ENCODE measurements at regions not wholly inside any gene's neighbourhood (a gene's known extent, or its start where the extent isn't known, plus 50 kb on each side); places are given as distances from the start of the nearest gene placed in this dataset.

GRCh38 chr1:170219163-170219562 is 73.4 kb downstream of the NTMT2 start:
- DNase-seq = no peak

DNA sequence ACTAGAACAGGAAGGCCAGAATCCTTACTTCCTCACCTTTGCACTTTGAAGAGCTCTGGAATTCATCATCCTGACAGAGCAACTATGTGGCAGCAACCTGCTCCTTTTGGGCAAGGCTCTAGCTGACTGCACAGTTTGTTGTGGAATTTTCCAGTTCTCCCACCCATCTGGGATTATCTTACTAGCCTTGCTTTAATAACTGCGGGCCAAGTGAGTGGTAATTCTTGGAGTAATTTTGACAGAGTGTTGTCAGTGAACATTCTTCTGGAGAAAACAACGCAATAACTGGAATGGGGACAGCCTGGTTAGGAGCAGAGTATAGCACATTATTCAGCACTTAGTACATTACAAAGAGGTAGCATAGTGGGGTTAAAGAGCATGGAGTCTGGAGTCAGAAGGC is 75.3 kb downstream of the NTMT2 start:
- no peak for DNase-seq

GRCh38 chr1:170221495-170221894 is 75.7 kb downstream of the NTMT2 start:
- DNase-seq = no peak

GRCh38 chr1:170224469-170224868 is 78.7 kb downstream of the NTMT2 start:
- no peak for DNase-seq

GRCh38 chr1:170225781-170226530 is 80.2 kb downstream of the NTMT2 start:
- DNase-seq = no peak

GRCh38 chr1:170226767-170227166 is 81.0 kb downstream of the NTMT2 start:
- DNase-seq = no peak

GRCh38 chr1:170230323-170230722 is 84.6 kb downstream of the NTMT2 start:
- no peak for DNase-seq

DNA sequence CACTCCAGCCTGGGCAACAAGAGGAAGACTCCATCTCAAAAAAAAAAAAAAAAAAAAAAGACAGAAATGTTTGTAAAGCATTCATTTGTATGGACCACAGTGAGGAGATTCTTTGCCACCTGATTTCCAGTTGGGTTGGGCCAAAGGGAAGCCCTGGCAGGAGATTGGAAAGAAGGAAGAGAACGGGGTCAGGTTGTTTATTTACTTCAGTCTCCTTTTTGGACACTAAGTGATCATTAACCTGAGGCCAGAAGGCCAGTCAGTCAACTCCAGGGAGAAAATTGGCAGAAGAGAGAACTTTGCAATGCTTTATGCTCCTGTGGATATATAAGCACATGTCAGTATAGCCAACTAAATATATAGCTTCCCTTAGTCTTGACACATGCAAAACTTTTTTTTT is 85.9 kb downstream of the NTMT2 start:
- no peak for DNase-seq

GRCh38 chr1:170238704-170239391 is 93.1 kb downstream of the NTMT2 start:
- no peak for DNase-seq

DNA sequence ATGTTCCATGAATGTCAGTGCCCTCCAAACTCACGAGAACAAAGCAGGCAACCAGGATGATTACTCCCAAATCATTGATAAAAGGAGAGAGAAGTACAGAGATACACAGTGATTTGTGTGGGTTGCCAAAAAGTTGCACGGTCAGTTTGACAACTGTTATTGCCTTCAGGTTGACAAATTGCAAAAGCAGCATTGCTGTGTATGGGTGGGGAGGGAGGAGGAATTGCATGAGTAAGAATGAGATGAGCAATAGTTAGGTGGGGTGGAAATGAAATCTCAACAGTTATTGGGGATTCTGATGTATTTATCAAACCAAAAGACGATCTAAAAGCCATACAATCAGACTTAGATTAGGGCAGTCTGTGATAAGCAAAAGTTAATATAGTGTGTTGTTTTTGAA is 93.7 kb downstream of the NTMT2 start:
- DNase-seq = no peak

DNA sequence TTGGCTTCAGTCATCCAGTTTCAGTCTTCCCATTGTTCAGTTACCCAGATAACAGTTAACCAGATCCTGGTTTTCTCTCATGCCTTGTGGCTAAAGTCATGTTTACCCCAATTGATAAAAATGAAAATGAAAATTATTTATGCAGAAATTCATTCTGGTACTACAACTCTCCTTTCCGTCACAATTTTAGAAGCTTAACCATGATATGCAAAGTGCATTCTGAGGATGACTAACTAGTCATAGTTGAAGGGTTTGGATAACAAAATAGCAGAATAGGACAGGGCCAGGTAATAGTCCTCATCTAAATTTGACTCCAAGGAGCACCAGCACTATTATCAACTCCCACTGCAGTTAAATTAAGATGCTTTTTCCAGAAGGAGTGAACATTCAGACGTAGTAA is 94.7 kb downstream of the NTMT2 start:
- no peak for DNase-seq

DNA sequence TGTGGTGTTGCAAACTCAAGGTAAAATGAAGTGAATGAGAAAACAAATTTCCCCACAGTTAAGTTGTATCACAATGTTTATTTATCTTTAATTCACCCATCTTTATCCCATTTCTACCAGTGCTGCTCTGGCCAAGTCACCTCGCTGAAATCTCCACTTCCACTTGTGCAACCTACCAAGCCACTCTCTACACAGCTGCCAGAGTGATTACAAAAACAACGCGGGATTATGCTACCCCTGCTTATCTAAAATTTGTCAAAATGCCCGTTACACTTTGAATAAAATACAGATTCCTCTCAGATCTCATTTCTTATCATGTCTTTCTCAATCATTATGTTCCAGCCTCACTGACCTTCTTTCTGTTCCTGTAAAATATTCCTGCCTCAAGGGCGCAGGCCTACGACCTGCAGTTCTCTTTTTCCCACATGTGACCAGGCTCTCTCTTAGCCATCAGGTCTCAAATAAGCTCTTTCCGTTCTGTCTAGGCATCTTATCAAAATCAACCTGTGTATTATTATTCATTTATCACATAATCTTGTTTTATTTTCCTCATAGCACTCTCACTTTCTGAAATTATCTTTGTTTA is 95.6 kb downstream of the NTMT2 start:
- no peak for DNase-seq

DNA sequence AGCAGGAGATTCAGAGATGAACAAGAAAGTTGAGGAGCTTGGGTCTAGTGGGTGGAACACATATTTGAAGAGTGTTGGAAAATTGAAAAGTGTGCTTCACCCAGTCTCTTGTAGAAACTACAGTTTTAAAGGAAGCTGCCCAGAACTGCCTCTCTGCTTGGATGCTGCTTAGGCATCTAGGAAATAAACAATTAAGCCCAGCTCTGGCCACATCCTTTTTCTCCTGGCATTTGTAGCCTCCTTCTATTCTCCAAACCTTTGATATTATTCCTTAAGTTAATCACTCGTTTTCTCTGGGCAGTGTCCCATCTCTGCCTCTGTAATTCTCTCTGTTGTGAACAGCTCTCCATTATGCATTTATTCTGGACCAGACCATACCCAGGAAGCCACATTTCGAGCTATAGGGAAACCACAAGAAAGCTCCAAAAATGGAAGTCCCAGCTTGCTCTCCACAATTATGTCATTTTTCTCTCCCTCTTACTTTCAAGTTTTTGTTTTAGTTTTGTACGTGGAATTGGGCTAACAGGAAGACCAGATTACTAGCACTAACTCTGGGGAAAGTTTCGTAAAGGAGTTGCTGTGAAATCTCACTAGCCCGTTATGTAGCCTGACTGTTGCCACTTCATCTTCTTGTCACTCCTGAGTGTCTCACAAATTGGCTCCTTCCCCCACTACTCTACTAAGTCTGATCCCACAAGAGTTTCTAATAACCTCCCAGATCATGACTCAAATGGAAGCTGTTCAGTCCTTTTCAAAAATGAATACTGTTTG is 102.2 kb downstream of the NTMT2 start:
- DNase-seq = no peak

GRCh38 chr1:170250531-170251276 is 104.9 kb downstream of the NTMT2 start:
- DNase-seq = no peak

GRCh38 chr1:170252851-170253579 is 107.3 kb downstream of the NTMT2 start:
- DNase-seq = no peak

DNA sequence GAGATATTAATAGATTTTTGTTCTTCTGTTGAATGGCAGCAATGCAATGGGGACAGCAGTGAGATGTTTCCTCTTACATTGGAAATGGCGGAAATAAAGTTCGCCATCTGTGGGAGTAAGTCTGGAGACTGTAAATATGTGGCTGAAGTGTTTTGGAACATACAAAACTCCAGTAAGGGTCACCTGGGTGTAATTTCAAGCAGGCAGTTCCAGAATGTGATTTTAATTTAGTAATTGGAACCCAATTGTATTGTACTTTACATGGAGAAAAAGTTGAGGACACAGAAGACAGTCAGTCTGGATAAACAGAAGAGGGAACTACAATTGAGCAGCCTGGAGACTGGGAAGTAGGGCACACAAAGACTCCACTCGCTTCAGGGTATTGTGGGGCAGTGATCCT is 108.6 kb downstream of the NTMT2 start:
- DNase-seq = no peak

GRCh38 chr1:170261669-170262068 is 115.9 kb downstream of the NTMT2 start:
- no peak for DNase-seq

DNA sequence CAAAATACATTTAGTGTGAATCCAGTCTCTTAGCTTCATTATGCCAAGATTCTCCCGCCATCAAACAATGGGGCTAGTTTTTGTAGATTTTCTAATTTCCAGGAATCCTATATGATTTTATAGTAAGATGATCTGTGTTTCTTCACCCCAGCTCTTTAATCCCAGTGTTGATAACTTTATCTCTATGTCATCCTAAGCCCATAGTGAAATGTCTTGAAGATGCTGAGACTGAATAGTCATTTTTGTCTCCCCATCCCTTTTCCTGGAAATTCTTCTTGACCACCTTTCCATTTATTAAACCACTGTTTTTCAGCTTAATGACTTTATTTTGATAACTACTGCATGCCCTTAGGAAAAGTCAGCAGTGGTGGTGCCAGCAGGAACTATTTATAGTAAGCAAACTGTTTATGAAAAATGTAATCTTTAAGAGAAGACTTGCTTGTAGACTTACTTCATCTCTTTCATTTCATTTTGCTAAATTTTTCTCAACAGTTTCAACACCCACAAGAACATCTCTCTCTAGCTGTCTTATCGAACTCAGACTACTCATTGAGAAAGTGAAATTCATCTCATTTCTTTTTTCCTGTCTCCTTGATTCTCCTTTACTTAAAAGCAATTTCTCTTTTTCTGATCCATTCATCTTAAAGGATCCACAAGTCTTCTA is 116.6 kb downstream of the NTMT2 start:
- no peak for DNase-seq

DNA sequence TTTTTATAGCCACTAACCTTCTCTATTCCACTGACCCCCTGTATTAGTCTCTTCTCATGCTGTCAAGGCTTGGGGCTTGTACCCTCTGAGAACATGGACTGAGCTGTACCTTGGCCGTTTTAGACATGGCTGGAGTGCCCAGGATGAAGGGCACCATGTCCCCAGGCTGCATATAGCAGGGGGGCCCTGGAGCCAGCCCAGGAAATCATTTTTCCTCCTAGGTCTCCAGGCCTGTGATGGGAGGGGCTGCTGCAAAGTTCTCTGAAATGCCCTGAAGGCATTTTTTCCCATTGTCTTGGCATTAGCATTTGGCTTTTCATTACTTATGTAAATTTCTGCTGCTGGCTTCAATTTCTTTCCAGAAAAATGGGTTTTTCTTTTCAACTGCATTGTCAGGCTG is 119.5 kb downstream of the NTMT2 start:
- no peak for DNase-seq

DNA sequence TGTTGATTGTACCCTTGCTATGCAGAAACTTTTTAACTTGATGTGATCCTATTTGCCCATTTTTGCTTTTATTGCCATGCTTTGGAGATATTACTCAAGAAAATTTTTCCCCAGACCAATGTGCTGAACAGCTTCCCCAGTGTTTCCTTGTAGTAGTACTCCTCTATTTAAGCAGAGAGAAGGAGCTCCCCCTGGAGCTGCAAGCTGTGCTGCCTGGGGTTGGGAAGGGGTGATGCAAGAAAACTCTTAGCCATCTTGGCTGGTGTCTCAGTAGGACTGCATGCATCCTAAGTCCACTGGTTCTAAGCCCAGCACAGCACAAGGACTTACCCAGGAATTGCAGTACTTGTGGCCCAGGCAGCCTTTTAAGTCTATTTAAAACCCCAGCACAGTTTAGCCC is 121.6 kb downstream of the NTMT2 start:
- DNase-seq = no peak

DNA sequence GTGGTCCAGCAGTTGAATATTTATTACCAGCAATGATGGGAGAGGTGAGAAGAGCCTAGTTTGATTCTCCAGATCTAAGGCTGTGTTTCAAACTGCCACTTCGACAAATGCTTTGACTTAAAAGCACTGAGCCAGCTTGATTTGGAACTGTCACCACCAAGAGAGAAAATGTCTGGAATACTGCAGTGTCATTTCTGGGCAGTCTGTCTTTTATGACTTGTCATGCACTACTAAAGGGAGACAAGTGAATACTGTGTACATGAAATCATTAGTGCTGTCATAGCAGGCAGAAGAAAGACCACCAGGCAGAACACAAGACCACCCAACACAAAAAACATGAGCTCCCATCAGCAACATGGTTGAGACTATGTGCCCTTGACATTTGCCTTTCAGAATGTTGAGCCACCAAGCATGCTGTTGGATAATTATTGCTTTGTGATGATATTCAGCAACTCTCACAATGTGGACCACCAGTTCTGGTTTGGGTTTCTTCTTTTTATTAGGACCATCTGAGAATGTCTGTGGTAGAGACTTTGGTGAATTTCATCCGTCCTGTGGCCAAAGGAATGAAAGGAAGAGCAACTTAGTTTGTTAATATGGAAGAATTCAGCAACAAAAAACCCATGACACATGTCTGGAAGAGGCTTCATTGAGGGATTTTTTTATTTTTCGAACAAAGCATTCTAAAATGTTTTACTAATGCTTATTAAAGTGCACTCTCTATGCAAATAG is 125.8 kb downstream of the NTMT2 start:
- DNase-seq = no peak

All from GDM1 (cell line).